ENCODE measurements at regions not wholly inside any gene's neighbourhood (a gene's known extent, or its start where the extent isn't known, plus 50 kb on each side); places are given as distances from the start of the nearest gene placed in this dataset.
"Not testable (repeated sequence)": the region's sequence is repeated elsewhere in the genome, so short reads cannot be mapped to it uniquely, and the experiment has no call there.

- no peaks in the 10 kb centered on the region for H4K20me1 ChIP-seq (ENCODE audit: insufficient read depth, low read length)
- no peaks in the 10 kb centered on the region for H3K36me3 ChIP-seq (ENCODE audit: insufficient read depth, low read length)
- no peak for TF ChIP-seq CTCF (IDR thresholded peaks at IDR 0.05; ENCODE audit: extremely low read depth, low read depth, low read length)
- peaks cover 25% of the 10 kb centered on the region for H3K4me1 ChIP-seq (ENCODE audit: insufficient read depth, low read length)
- H3K4me2 ChIP-seq (ENCODE audit: insufficient read depth, low read length) = no peak overlapping the region
- DNase-seq (ENCODE audit: insufficient read length, low spot score, missing footprints) = no peak
- no peak overlapping the region for H3K27ac ChIP-seq (ENCODE audit: low read depth, low read length)
- H3K79me2 ChIP-seq (ENCODE audit: insufficient read depth, low read length) = no peaks in the 10 kb centered on the region
- no peaks in the 10 kb centered on the region for H3K9me3 ChIP-seq (ENCODE audit: low read depth, low read length)
- H3K4me3 ChIP-seq (ENCODE audit: insufficient read depth, low read length) = no peak overlapping the region
- H3K27me3 ChIP-seq (ENCODE audit: insufficient read depth, low read length) = no peaks in the 10 kb centered on the region
- H2AFZ ChIP-seq (ENCODE audit: low read length) = peak overlapping the region; percentile 66
These were observed 162.9 kb upstream of the PTBP2 start for GRCh38 chr1:96558635-96559034.

DNA sequence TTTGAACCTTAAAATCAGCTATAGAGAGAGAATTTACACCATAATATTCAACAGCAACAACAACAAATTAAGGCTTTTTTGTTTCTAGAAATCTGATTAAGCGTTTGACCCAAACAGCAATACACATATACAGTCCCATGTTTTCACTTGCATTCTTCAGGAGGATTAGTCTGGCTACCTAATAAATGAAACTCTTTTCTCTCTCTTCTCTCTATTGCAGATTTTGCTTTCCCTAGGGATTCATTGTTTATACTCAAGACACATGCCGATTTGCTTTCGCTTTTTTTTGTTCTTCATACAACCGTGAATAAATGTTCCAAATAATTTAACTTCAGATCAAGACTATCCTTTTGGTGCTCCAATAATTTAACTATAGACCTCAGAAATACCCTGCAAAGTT, 162.4 kb upstream of the PTBP2 start:
- Histone ChIP-seq H3K4me1 (ENCODE audit: insufficient read depth, low read length) (peaks cover 25% of the 10 kb centered on the region), H3K27ac (ENCODE audit: low read depth, low read length) (peak overlapping the region; percentile 85), H3K79me2 (ENCODE audit: insufficient read depth, low read length) (no peaks in the 10 kb centered on the region), H3K27me3 (ENCODE audit: insufficient read depth, low read length) (no peaks in the 10 kb centered on the region), H3K9me3 (ENCODE audit: low read depth, low read length) (no peaks in the 10 kb centered on the region), H2AFZ (ENCODE audit: low read length) (no peak overlapping the region), H3K4me3 (ENCODE audit: insufficient read depth, low read length) (peak overlapping the region; percentile 35), H3K36me3 (ENCODE audit: insufficient read depth, low read length) (no peaks in the 10 kb centered on the region), H4K20me1 (ENCODE audit: insufficient read depth, low read length) (no peaks in the 10 kb centered on the region), H3K4me2 (ENCODE audit: insufficient read depth, low read length) (peak overlapping the region; percentile 78)
- TF ChIP-seq CTCF (IDR thresholded peaks at IDR 0.05; ENCODE audit: extremely low read depth, low read depth, low read length) = no peak
- DNase-seq (ENCODE audit: insufficient read length, low spot score, missing footprints) = no peak

- no peaks in the 10 kb centered on the region for H3K9me3 ChIP-seq (ENCODE audit: low read depth, low read length)
- peak overlapping the region; percentile 55 for H2AFZ ChIP-seq (ENCODE audit: low read length)
- H3K27me3 ChIP-seq (ENCODE audit: insufficient read depth, low read length) = no peaks in the 10 kb centered on the region
- H3K4me3 ChIP-seq (ENCODE audit: insufficient read depth, low read length) = peak overlapping the region; percentile 35
- H3K27ac ChIP-seq (ENCODE audit: low read depth, low read length) = peak overlapping the region; percentile 91
- H4K20me1 ChIP-seq (ENCODE audit: insufficient read depth, low read length) = no peaks in the 10 kb centered on the region
- H3K36me3 ChIP-seq (ENCODE audit: insufficient read depth, low read length) = no peaks in the 10 kb centered on the region
- H3K4me2 ChIP-seq (ENCODE audit: insufficient read depth, low read length) = peak overlapping the region; percentile 78
- TF ChIP-seq CTCF (IDR thresholded peaks at IDR 0.05; ENCODE audit: extremely low read depth, low read depth, low read length) = no peak
- peak; percentile 46 for DNase-seq (ENCODE audit: insufficient read length, low spot score, missing footprints)
- H3K79me2 ChIP-seq (ENCODE audit: insufficient read depth, low read length) = no peaks in the 10 kb centered on the region
- H3K4me1 ChIP-seq (ENCODE audit: insufficient read depth, low read length) = peaks cover 25% of the 10 kb centered on the region
These were observed 161.6 kb upstream of the PTBP2 start for GRCh38 chr1:96559707-96560596.

DNA sequence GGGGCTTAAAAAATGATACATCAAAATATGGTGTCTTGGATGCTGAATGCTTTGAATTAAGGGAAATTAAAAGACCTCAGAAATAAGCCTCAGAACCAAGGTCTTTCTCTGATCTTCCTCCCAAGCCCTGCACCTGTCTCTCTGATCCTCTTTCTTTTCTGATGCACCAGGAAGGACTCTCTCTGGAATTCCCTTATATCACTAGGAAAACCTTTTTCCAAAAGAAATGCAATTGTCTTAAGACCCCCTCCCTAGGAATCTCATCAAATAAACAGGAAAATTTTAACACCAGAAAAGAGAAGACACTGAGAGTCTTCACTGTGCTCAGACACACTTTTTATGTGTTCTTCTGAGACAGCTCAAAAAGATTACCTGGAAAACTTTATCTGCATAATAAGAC, 159.5 kb upstream of the PTBP2 start:
- no peak overlapping the region for H3K4me2 ChIP-seq (ENCODE audit: insufficient read depth, low read length)
- peaks cover 25% of the 10 kb centered on the region for H3K4me1 ChIP-seq (ENCODE audit: insufficient read depth, low read length)
- no peak overlapping the region for H3K4me3 ChIP-seq (ENCODE audit: insufficient read depth, low read length)
- DNase-seq (ENCODE audit: insufficient read length, low spot score, missing footprints) = no peak
- H3K79me2 ChIP-seq (ENCODE audit: insufficient read depth, low read length) = no peaks in the 10 kb centered on the region
- H3K27me3 ChIP-seq (ENCODE audit: insufficient read depth, low read length) = no peaks in the 10 kb centered on the region
- no peaks in the 10 kb centered on the region for H3K9me3 ChIP-seq (ENCODE audit: low read depth, low read length)
- H3K36me3 ChIP-seq (ENCODE audit: insufficient read depth, low read length) = no peaks in the 10 kb centered on the region
- H4K20me1 ChIP-seq (ENCODE audit: insufficient read depth, low read length) = no peaks in the 10 kb centered on the region
- no peak overlapping the region for H2AFZ ChIP-seq (ENCODE audit: low read length)
- no peak for TF ChIP-seq CTCF (IDR thresholded peaks at IDR 0.05; ENCODE audit: extremely low read depth, low read depth, low read length)
- H3K27ac ChIP-seq (ENCODE audit: low read depth, low read length) = no peak overlapping the region

DNA sequence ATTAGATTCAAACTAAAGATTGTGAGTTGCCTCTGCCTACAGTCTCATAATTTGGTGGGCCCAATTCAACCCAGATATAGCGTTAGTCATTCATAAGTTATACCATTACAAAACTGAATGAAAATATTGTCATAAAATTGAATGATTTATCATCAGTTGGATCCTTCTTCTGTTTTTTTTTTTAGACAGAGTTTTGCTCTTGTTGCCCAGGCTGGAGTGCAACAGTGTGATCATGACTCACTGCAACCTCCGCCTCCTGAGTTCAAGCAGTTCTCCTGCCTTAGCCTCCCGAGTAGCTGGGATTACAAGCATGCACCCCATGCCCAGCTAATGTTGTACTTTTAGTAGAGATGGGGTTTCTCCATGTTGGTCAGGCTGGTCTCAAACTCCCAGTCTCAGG, 157.2 kb upstream of the PTBP2 start:
- H3K79me2 ChIP-seq (ENCODE audit: insufficient read depth, low read length); H3K27me3 ChIP-seq (ENCODE audit: insufficient read depth, low read length); H3K9me3 ChIP-seq (ENCODE audit: low read depth, low read length); H3K4me2 ChIP-seq (ENCODE audit: insufficient read depth, low read length); H2AFZ ChIP-seq (ENCODE audit: low read length); H4K20me1 ChIP-seq (ENCODE audit: insufficient read depth, low read length); DNase-seq (ENCODE audit: insufficient read length, low spot score, missing footprints); H3K27ac ChIP-seq (ENCODE audit: low read depth, low read length); H3K4me3 ChIP-seq (ENCODE audit: insufficient read depth, low read length); H3K36me3 ChIP-seq (ENCODE audit: insufficient read depth, low read length): not testable (repeated sequence)
- H3K4me1 ChIP-seq (ENCODE audit: insufficient read depth, low read length) = peaks cover 13% of the 10 kb centered on the region
